Astrocyte (in vitro differentiated cells and primary cell): ENCODE measurements at regions not wholly inside any gene's neighbourhood (a gene's known extent, or its start where the extent isn't known, plus 50 kb on each side); places are given as distances from the start of the nearest gene placed in this dataset.

Experiments used
- EZH2 ChIP-seq: IDR thresholded peaks from 2 replicates; pipeline ENCODE4 v1.6.1; 2012; ENCODE audit warnings: mild to moderate bottlenecking, low read length, inconsistent platforms; ENCODE audit not compliant: insufficient read depth
- TF ChIP-seq, protein P1 (sequence below): IDR thresholded peaks from 2 replicates; pipeline ENCODE4 v1.5.1; 2011; ENCODE audit warnings: low read depth, mild to moderate bottlenecking, inconsistent platforms, low read length, moderate library complexity; ENCODE audit not compliant: insufficient read depth

DNA sequence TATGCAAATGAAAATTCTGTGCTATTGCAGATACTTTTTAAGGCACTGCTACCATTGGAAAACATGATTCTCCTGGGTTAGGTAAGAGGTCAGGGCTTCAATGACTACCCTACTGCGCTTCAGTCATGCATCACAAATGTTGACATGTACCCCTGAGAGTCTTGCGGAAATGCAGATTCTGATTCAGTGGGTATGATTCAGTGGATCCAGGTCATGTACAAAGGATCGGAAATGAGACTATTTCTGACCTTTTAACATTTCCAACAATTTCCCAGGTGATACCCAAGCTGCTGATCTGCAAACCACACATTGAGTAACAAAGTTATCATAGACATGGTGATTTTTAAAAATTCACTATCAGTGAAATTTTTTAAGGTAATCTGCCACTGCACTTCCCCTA, 62.6 kb downstream of the DDX53 start:
- TF ChIP-seq, protein P1, sequence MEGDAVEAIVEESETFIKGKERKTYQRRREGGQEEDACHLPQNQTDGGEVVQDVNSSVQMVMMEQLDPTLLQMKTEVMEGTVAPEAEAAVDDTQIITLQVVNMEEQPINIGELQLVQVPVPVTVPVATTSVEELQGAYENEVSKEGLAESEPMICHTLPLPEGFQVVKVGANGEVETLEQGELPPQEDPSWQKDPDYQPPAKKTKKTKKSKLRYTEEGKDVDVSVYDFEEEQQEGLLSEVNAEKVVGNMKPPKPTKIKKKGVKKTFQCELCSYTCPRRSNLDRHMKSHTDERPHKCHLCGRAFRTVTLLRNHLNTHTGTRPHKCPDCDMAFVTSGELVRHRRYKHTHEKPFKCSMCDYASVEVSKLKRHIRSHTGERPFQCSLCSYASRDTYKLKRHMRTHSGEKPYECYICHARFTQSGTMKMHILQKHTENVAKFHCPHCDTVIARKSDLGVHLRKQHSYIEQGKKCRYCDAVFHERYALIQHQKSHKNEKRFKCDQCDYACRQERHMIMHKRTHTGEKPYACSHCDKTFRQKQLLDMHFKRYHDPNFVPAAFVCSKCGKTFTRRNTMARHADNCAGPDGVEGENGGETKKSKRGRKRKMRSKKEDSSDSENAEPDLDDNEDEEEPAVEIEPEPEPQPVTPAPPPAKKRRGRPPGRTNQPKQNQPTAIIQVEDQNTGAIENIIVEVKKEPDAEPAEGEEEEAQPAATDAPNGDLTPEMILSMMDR = no peak
- no peak for TF ChIP-seq EZH2
